Endothelial cell of umbilical vein (primary cell): ENCODE measurements at regions not wholly inside any gene's neighbourhood (a gene's known extent, or its start where the extent isn't known, plus 50 kb on each side); places are given as distances from the start of the nearest gene placed in this dataset.

Experiments used
- BruUV-seq: library from RNA; stranded (reverse); fragments of 400-500 nt; replicated peaks from 2 replicates; lab custom pipeline; 2021; lab: Mats Ljungman, UMichigan
- CTCF ChIA-PET: fragments of 300-600, 350-600 bp; sonication (Branson Sonifier 250); formaldehyde crosslinking; loops from one replicate; lab custom pipeline; 2021; ENCODE audit warnings: antibody characterized with exemption, inconsistent platforms; lab: Charles Lee
- POLR2A ChIA-PET: fragments of 300-600, 350-600 bp; sonication (Branson Sonifier 250); formaldehyde crosslinking; loops from one replicate; lab custom pipeline; 2021; ENCODE audit warnings: antibody characterized with exemption, inconsistent platforms; lab: Charles Lee
- DNase-seq: peaks from one replicate; pipeline ENCODE4 v3.0.0-alpha.2; 2011; ENCODE audit warnings: low read depth, low spot score
- FAIRE-seq: peaks from 2 replicates; lab custom pipeline; 2011; peaks lifted over from hg19 to GRCh38; lab: Jason Lieb, UNC
- H2AFZ ChIP-seq: 2 replicates; pipeline ENCODE4 v1.6.0; 2012; ENCODE audit warnings: low read depth, low read length, control low read depth, inconsistent platforms
- H3K27ac ChIP-seq: 2 replicates; pipeline ENCODE4 v1.5.1; 2011; ENCODE audit warnings: low read depth, mild to moderate bottlenecking, control low read depth, low read length, moderate library complexity; ENCODE audit not compliant: insufficient read depth
- H3K27me3 ChIP-seq, 2 experiments: 2 replicates each; pipeline versions ENCODE4 v1.6.0 to v1.6.1; 2011; ENCODE audit warnings: low read length in 2 of 2, mixed read lengths in 1 of 2; ENCODE audit not compliant: control insufficient read depth in 2 of 2, insufficient read depth in 2 of 2
- H3K36me3 ChIP-seq, 2 experiments: 2 replicates in 1 of 2; 3 replicates in 1 of 2; pipeline ENCODE4 v1.5.1; 2011; ENCODE audit warnings: low read length in 2 of 2, mild to moderate bottlenecking in 1 of 2, moderate library complexity in 1 of 2; ENCODE audit not compliant: control insufficient read depth in 2 of 2, insufficient read depth in 2 of 2; ENCODE audit errors: extremely low read depth in 1 of 2
- H3K4me1 ChIP-seq: 3 replicates; pipeline ENCODE4 v1.5.1; 2011; ENCODE audit warnings: mild to moderate bottlenecking, low read length; ENCODE audit not compliant: control insufficient read depth, insufficient read depth; ENCODE audit errors: extremely low read depth
- H3K4me2 ChIP-seq: 2 replicates; pipeline ENCODE4 v1.6.1; 2011; ENCODE audit warnings: low read length, control low read depth, mixed read lengths; ENCODE audit not compliant: insufficient read depth
- H3K4me3 ChIP-seq, 3 experiments: fragments of 200-600 bp in 1 of 3; sonication (generic), shearing (Covaris generic) in 1 of 3; replicated peaks in 1 of 3; 2 replicates each; pipeline ENCODE4 v1.5.1; 2011 to 2016; ENCODE audit warnings: control low read depth in 3 of 3, low read length in 3 of 3, mild to moderate bottlenecking in 2 of 3, inconsistent platforms in 1 of 3, low read depth in 1 of 3, moderate library complexity in 1 of 3; ENCODE audit not compliant: insufficient read depth in 1 of 3
- H3K79me2 ChIP-seq: 2 replicates; pipeline ENCODE4 v1.6.0; 2012; ENCODE audit warnings: low read length, inconsistent platforms; ENCODE audit not compliant: control insufficient read depth, insufficient read depth
- H3K9ac ChIP-seq: replicated peaks from 2 replicates; pipeline ENCODE3; 2011; ENCODE audit warnings: low read length, control low read depth; ENCODE audit not compliant: insufficient read depth; ENCODE audit errors: extremely low read depth
- H3K9me1 ChIP-seq: replicated peaks from 3 replicates; pipeline ENCODE4 v1.6.0; 2011; ENCODE audit warnings: mild to moderate bottlenecking, low read length; ENCODE audit not compliant: control insufficient read depth, insufficient read depth; ENCODE audit errors: extremely low read depth
- H3K9me3 ChIP-seq: replicated peaks from 2 replicates; pipeline ENCODE4 v1.5.1; 2012; ENCODE audit warnings: low read length, inconsistent platforms; ENCODE audit not compliant: control insufficient read depth, insufficient read depth
- H4K20me1 ChIP-seq: replicated peaks from 2 replicates; pipeline ENCODE3; 2011; ENCODE audit warnings: mild to moderate bottlenecking, low read length; ENCODE audit not compliant: control insufficient read depth, insufficient read depth; ENCODE audit errors: extremely low read depth
- EZH2 ChIP-seq: IDR thresholded peaks from 2 replicates; pipeline ENCODE4 v1.6.1; 2012; ENCODE audit warnings: borderline replicate concordance, low read depth, mild to moderate bottlenecking, moderate library complexity, low read length, inconsistent platforms; ENCODE audit not compliant: severe bottlenecking
- FOS ChIP-seq: IDR thresholded peaks from 2 replicates; pipeline ENCODE4 v1.6.1; 2011; ENCODE audit warnings: mild to moderate bottlenecking, low read length, moderate library complexity, borderline replicate concordance; ENCODE audit not compliant: insufficient read depth
- GATA2 ChIP-seq: IDR thresholded peaks from 2 replicates; pipeline ENCODE4 v1.7.0; 2011; ENCODE audit warnings: low read depth, mild to moderate bottlenecking, moderate library complexity, mixed read lengths, low read length; ENCODE audit not compliant: insufficient read length, insufficient read depth
- JUN ChIP-seq: IDR thresholded peaks from 2 replicates; pipeline ENCODE4 v1.6.1; 2011; ENCODE audit warnings: borderline replicate concordance, low read depth; ENCODE audit not compliant: insufficient read length, insufficient read depth
- MYC ChIP-seq: IDR thresholded peaks from one replicate; pipeline ENCODE4 v1.6.1; 2011; ENCODE audit warnings: mild to moderate bottlenecking, low read depth, low read length
- POLR2A ChIP-seq: IDR thresholded peaks from 2 replicates; pipeline ENCODE4 v1.6.1; 2012; ENCODE audit warnings: low read depth, mild to moderate bottlenecking, control low read depth, low read length
- POLR2AphosphoS5 ChIP-seq: IDR thresholded peaks from 2 replicates; pipeline ENCODE4 v1.6.1; 2012; ENCODE audit warnings: low read depth, mild to moderate bottlenecking, control low read depth, low read length, moderate library complexity; ENCODE audit not compliant: insufficient read depth
- dilution Hi-C: fragments of 300-500 bp; cut with MboI; formaldehyde crosslinking; loops from one replicate; pipeline ENCODE4 v1.15.0; 2019; ENCODE audit warnings: low sequenced_read_pairs; ENCODE audit not compliant: extremely low pct_ligation_motif_present
- intact Hi-C: fragments of 100-400 bp; cut with micrococcal nuclease; formaldehyde crosslinking; loops from one replicate; pipeline ENCODE4 v1.10.0; 2022
- TF ChIP-seq, protein P1 (sequence below): IDR thresholded peaks from 2 replicates; pipeline ENCODE4 v1.6.1; 2011; ENCODE audit not compliant: insufficient read depth, insufficient read length
- TF ChIP-seq, protein P2 (sequence below), 2 donors: IDR thresholded peaks; 1 replicate in 1 of 2; 2 replicates in 1 of 2; pipeline ENCODE4 v1.5.1; 2011; ENCODE audit warnings: low read length in 2 of 2, mild to moderate bottlenecking in 2 of 2, moderate library complexity in 2 of 2, control low read depth in 1 of 2, inconsistent platforms in 1 of 2, low read depth in 1 of 2; ENCODE audit not compliant: insufficient read depth in 1 of 2; ENCODE audit errors: extremely low read depth in 1 of 2

- Histone ChIP-seq H3K9me1 (no peaks in the 10 kb centered on the region), H3K4me2 (no peak overlapping the region), H3K27me3 (peaks cover 0 to 3% of the 10 kb centered on the region in 2 experiments), H3K27ac (no peak overlapping the region), H3K9ac (no peak overlapping the region), H3K36me3 (no peaks in the 10 kb centered on the region), H3K4me1 (no peaks in the 10 kb centered on the region), H3K4me3 (no peak overlapping the region), H3K9me3 (no peaks in the 10 kb centered on the region), H3K79me2 (no peaks in the 10 kb centered on the region), H2AFZ (no peak overlapping the region), H4K20me1 (no peaks in the 10 kb centered on the region)
- dilution Hi-C loops, result no loop called here
- ChIA-PET CTCF (no interaction called here), POLR2A (no interaction called here)
- DNase-seq (no peak), FAIRE-seq (no peak)
- no TSS peak for BruUV-seq
- TF ChIP-seq, protein P1, sequence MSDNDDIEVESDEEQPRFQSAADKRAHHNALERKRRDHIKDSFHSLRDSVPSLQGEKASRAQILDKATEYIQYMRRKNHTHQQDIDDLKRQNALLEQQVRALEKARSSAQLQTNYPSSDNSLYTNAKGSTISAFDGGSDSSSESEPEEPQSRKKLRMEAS, result no peak
- TF ChIP-seq, protein P2, sequence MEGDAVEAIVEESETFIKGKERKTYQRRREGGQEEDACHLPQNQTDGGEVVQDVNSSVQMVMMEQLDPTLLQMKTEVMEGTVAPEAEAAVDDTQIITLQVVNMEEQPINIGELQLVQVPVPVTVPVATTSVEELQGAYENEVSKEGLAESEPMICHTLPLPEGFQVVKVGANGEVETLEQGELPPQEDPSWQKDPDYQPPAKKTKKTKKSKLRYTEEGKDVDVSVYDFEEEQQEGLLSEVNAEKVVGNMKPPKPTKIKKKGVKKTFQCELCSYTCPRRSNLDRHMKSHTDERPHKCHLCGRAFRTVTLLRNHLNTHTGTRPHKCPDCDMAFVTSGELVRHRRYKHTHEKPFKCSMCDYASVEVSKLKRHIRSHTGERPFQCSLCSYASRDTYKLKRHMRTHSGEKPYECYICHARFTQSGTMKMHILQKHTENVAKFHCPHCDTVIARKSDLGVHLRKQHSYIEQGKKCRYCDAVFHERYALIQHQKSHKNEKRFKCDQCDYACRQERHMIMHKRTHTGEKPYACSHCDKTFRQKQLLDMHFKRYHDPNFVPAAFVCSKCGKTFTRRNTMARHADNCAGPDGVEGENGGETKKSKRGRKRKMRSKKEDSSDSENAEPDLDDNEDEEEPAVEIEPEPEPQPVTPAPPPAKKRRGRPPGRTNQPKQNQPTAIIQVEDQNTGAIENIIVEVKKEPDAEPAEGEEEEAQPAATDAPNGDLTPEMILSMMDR (IDR thresholded peaks at IDR 0.05; ENCODE audit: extremely low read depth in 1 of 2, insufficient read depth in 1 of 2, low read depth in 1 of 2, low read length in 2 of 2), result no peak
- no peak for TF ChIP-seq POLR2A
- no peak for TF ChIP-seq POLR2AphosphoS5
- no peak for TF ChIP-seq MYC
- TF ChIP-seq EZH2, result no peak
- TF ChIP-seq GATA2, result no peak
- TF ChIP-seq JUN, result no peak
- no peak for TF ChIP-seq FOS
- intact Hi-C loops, result no loop called here
Observed at GRCh38 chr6:149139782-149140136, 177.8 kb upstream of the TAB2 start.
